ENCODE measurements at regions not wholly inside any gene's neighbourhood (a gene's known extent, or its start where the extent isn't known, plus 50 kb on each side); places are given as distances from the start of the nearest gene placed in this dataset.

GRCh38 chr3:189516039-189516438, 115.2 kb upstream of the TP63 start:
- TF ChIP-seq CTCF (IDR thresholded peaks at IDR 0.05 in 2 of 3, conservative IDR thresholded peaks at IDR 0.05 in 1 of 3; ENCODE audit: insufficient read depth in 2 of 3, low read depth in 1 of 3, low read length in 3 of 3) (no peak), ZFX (CRISPR knock-in tag; IDR thresholded peaks at IDR 0.05) (no peak), MYC (IDR thresholded peaks at IDR 0.05; ENCODE audit: low read depth, low read length) (no peak), MYC (CRISPR knock-in tag; IDR thresholded peaks at IDR 0.05; ENCODE audit: borderline replicate concordance, low read depth) (no peak), ZNF740 (CRISPR knock-in tag; IDR thresholded peaks at IDR 0.05) (no peak), ZNF740 (tag; IDR thresholded peaks at IDR 0.05) (no peak), RBFOX2 (IDR thresholded peaks at IDR 0.05; ENCODE audit: low read depth, low read length) (no peak)

Measured in K562 (cell line).